ENCODE measurements at regions not wholly inside any gene's neighbourhood (a gene's known extent, or its start where the extent isn't known, plus 50 kb on each side); places are given as distances from the start of the nearest gene placed in this dataset.

GRCh38 chr13:105329359-105329758, 1206.1 kb downstream of the EFNB2 start:
- Histone ChIP-seq H3K27me3 (ENCODE audit: control insufficient read depth, insufficient read depth, low read length, poor library complexity, severe bottlenecking) (no peaks in the 10 kb centered on the region), H3K4me3 (ENCODE audit: low read length) (no peak overlapping the region), H3K4me1 (ENCODE audit: control insufficient read depth, insufficient read depth, low read length) (no peaks in the 10 kb centered on the region), H3K9me3 (ENCODE audit: control insufficient read depth, low read length) (peaks cover 6% of the 10 kb centered on the region), H3K36me3 (ENCODE audit: control insufficient read depth, insufficient read depth, low read length) (no peaks in the 10 kb centered on the region), H3K9ac (ENCODE audit: extremely low read depth, low read length, poor library complexity, severe bottlenecking) (no peak overlapping the region), H3K27ac (ENCODE audit: low read depth, low read length) (no peak overlapping the region)
- peaks cover 12% of the 10 kb centered on the region for H3K4me1 Mint-ChIP-seq
- H3K36me3 Mint-ChIP-seq (ENCODE audit: low read depth), result no peaks in the 10 kb centered on the region
- no peak overlapping the region for H3K4me3 Mint-ChIP-seq
- peaks cover 15% of the 10 kb centered on the region for H3K9me3 Mint-ChIP-seq
- TF ChIP-seq CTCF (conservative IDR thresholded peaks at IDR 0.05), result no peak
- 94 to 98% methylated on average over 2 of the region's 2 CpGs for WGBS, 2 experiments (ENCODE audit: insufficient coverage in 1 of 2, insufficient read length in 1 of 2)
- no peak overlapping the region for H3K27ac Mint-ChIP-seq
- H3K27me3 Mint-ChIP-seq (ENCODE audit: insufficient read depth), result no peaks in the 10 kb centered on the region
- no peak for DNase-seq

GRCh38 chr13:105328212-105328611, 1207.2 kb downstream of the EFNB2 start:
- 89 to 95% methylated on average over 2 to 4 of the region's 4 CpGs for WGBS, 2 experiments (ENCODE audit: insufficient coverage in 1 of 2, insufficient read length in 1 of 2)
- no peaks in the 10 kb centered on the region for H3K27me3 Mint-ChIP-seq (ENCODE audit: insufficient read depth)
- Histone ChIP-seq H3K4me3 (ENCODE audit: low read length) (no peak overlapping the region), H3K27ac (ENCODE audit: low read depth, low read length) (no peak overlapping the region), H3K27me3 (ENCODE audit: control insufficient read depth, insufficient read depth, low read length, poor library complexity, severe bottlenecking) (no peaks in the 10 kb centered on the region), H3K9me3 (ENCODE audit: control insufficient read depth, low read length) (peaks cover 6% of the 10 kb centered on the region), H3K36me3 (ENCODE audit: control insufficient read depth, insufficient read depth, low read length) (no peaks in the 10 kb centered on the region), H3K4me1 (ENCODE audit: control insufficient read depth, insufficient read depth, low read length) (no peaks in the 10 kb centered on the region), H3K9ac (ENCODE audit: extremely low read depth, low read length, poor library complexity, severe bottlenecking) (no peak overlapping the region)
- DNase-seq, result no peak
- H3K27ac Mint-ChIP-seq, result no peak overlapping the region
- peaks cover 15% of the 10 kb centered on the region for H3K9me3 Mint-ChIP-seq
- no peak for TF ChIP-seq CTCF (conservative IDR thresholded peaks at IDR 0.05)
- no peak overlapping the region for H3K4me3 Mint-ChIP-seq
- H3K36me3 Mint-ChIP-seq (ENCODE audit: low read depth), result no peaks in the 10 kb centered on the region
- H3K4me1 Mint-ChIP-seq, result peaks cover 13% of the 10 kb centered on the region

- H3K4me1 Mint-ChIP-seq, result peaks cover 13% of the 10 kb centered on the region
- H3K27ac Mint-ChIP-seq, result no peak overlapping the region
These were observed 1207.8 kb downstream of the EFNB2 start for GRCh38 chr13:105327581-105328126.

More at GRCh38 chr13:105327581-105328126, 1207.8 kb downstream of the EFNB2 start:
- Histone ChIP-seq H3K27me3 (ENCODE audit: control insufficient read depth, insufficient read depth, low read length, poor library complexity, severe bottlenecking) (no peaks in the 10 kb centered on the region), H3K4me3 (ENCODE audit: low read length) (no peak overlapping the region), H3K36me3 (ENCODE audit: control insufficient read depth, insufficient read depth, low read length) (no peaks in the 10 kb centered on the region), H3K9me3 (ENCODE audit: control insufficient read depth, low read length) (peaks cover 6% of the 10 kb centered on the region), H3K4me1 (ENCODE audit: control insufficient read depth, insufficient read depth, low read length) (no peaks in the 10 kb centered on the region), H3K9ac (ENCODE audit: extremely low read depth, low read length, poor library complexity, severe bottlenecking) (no peak overlapping the region), H3K27ac (ENCODE audit: low read depth, low read length) (no peak overlapping the region)
- no peak for DNase-seq
- Mint-ChIP-seq H3K4me3 (no peak overlapping the region), H3K36me3 (ENCODE audit: low read depth) (no peaks in the 10 kb centered on the region), H3K27me3 (ENCODE audit: insufficient read depth) (no peaks in the 10 kb centered on the region), H3K9me3 (peaks cover 15% of the 10 kb centered on the region)
- TF ChIP-seq CTCF (conservative IDR thresholded peaks at IDR 0.05), result no peak
- 90 to 100% methylated on average over 1 to 3 of the region's 3 CpGs for WGBS, 2 experiments (ENCODE audit: insufficient coverage in 1 of 2, insufficient read length in 1 of 2)

Data from endodermal cell (in vitro differentiated cells).